CD4-positive, alpha-beta memory T cell (primary cell): ENCODE measurements at regions not wholly inside any gene's neighbourhood (a gene's known extent, or its start where the extent isn't known, plus 50 kb on each side); places are given as distances from the start of the nearest gene placed in this dataset.
A peak's percentile ranks its signal among the peaks of the same experiment; 100 is the strongest.

Source experiments
- CTCF ChIA-PET: fragments of 350-600 bp; sonication (Branson Sonifier 250); formaldehyde crosslinking; loops from one replicate; lab custom pipeline; 2021; ENCODE audit warnings: inconsistent platforms; ENCODE audit not compliant: partially characterized antibody; lab: Charles Lee
- POLR2A ChIA-PET: fragments of 350-600 bp; sonication (Branson Sonifier 250); formaldehyde crosslinking; loops from one replicate; lab custom pipeline; 2021; ENCODE audit not compliant: partially characterized antibody; lab: Charles Lee
- DNase-seq, 5 donors: peaks; one replicate each; pipeline versions ENCODE4 v3.0.0 to v3.0.0-alpha.2; 2020 to 2022; ENCODE audit warnings: mixed read lengths in 1 of 5
- H3K27ac ChIP-seq: one replicate; pipeline ENCODE4 v1.7.0; 2013; ENCODE audit warnings: low read depth, low read length
- H3K27me3 ChIP-seq: 2 replicates; pipeline ENCODE4 v1.7.0; 2013; ENCODE audit warnings: mild to moderate bottlenecking, low read length, moderate library complexity; ENCODE audit not compliant: insufficient read depth
- H3K36me3 ChIP-seq: 2 replicates; pipeline ENCODE4 v1.7.0; 2013; ENCODE audit warnings: mild to moderate bottlenecking, low read length, moderate library complexity; ENCODE audit not compliant: insufficient read depth
- H3K4me1 ChIP-seq: 2 replicates; pipeline ENCODE4 v1.7.0; 2013; ENCODE audit warnings: mild to moderate bottlenecking, low read length, moderate library complexity; ENCODE audit not compliant: insufficient read depth
- H3K4me3 ChIP-seq, 2 donors: one replicate each; pipeline ENCODE4 v1.7.0; 2013; ENCODE audit warnings: low read length in 2 of 2, mild to moderate bottlenecking in 1 of 2
- H3K9me3 ChIP-seq, 2 donors: one replicate each; pipeline ENCODE4 v1.7.0; 2013; ENCODE audit warnings: low read length in 2 of 2, control low read depth in 1 of 2; ENCODE audit not compliant: control insufficient read depth in 1 of 2
- H3K27ac Mint-ChIP-seq, 7 donors: one replicate each; pipeline ENCODE4 v1.8.0; 2020 to 2021; ENCODE audit warnings: mixed read lengths in 7 of 7, mild to moderate bottlenecking in 6 of 7, inconsistent platforms in 3 of 7, moderate library complexity in 3 of 7
- H3K27me3 Mint-ChIP-seq, 2 donors: one replicate each; pipeline ENCODE4 v1.8.0; 2020 to 2021; ENCODE audit warnings: mixed read lengths in 2 of 2
- H3K36me3 Mint-ChIP-seq, 2 donors: one replicate each; pipeline ENCODE4 v1.8.0; 2020 to 2021; ENCODE audit warnings: mixed read lengths in 2 of 2, inconsistent platforms in 1 of 2, mild to moderate bottlenecking in 1 of 2
- H3K4me1 Mint-ChIP-seq, 4 donors: one replicate each; pipeline ENCODE4 v1.8.0; 2020 to 2021; ENCODE audit warnings: mixed read lengths in 4 of 4, mild to moderate bottlenecking in 1 of 4
- H3K4me3 Mint-ChIP-seq, 8 donors: one replicate each; pipeline ENCODE4 v1.8.0; 2020 to 2021; ENCODE audit warnings: mixed read lengths in 8 of 8, mild to moderate bottlenecking in 7 of 8, moderate library complexity in 6 of 8, inconsistent platforms in 3 of 8
- H3K9me3 Mint-ChIP-seq, 8 donors: one replicate each; pipeline ENCODE4 v1.8.0; 2020 to 2021; ENCODE audit warnings: mixed read lengths in 8 of 8, mild to moderate bottlenecking in 5 of 8, inconsistent platforms in 3 of 8, moderate library complexity in 1 of 8
- intact Hi-C: fragments of 100-400 bp; cut with micrococcal nuclease; formaldehyde crosslinking; loops from one replicate; pipeline ENCODE4 v1.15.1; 2023

DNA sequence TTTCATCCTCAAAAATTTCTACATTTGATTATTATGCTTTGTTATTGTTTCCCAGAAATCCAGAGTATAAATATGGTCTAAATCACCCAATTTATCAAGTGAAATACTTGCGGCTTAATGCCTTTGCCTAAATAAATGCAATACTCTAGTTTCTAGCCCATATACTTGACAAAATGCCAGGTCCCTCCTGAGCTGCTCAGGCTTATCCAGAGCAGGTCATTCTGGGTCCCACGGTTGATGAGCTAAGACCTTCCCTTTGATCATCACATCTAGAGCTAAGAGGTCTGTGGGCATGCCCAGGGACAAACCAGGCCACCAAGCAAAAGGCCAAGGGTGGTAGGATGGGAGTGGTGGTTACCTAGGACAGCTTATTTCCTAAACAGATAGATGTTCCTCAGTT lies 180.1 kb downstream of the SMIM20 start:
- H3K36me3 ChIP-seq = no peaks in the 10 kb centered on the region
- ChIA-PET CTCF (interaction anchor here (1.5 to 1.8 kb wide), 2 partner anchors 12 to 236 kb away, joined by 4 to 5 read pairs; no protein-coding TSS in a partner anchor), POLR2A (interaction anchor here (0.6 to 1.2 kb wide), 2 partner anchors 226 to 309 kb away, joined by 3 to 4 read pairs; no protein-coding TSS in a partner anchor)
- Mint-ChIP-seq H3K27me3 (no peaks in the 10 kb centered on the region), H3K36me3 (peaks cover 0 to 21% of the 10 kb centered on the region in 2 donors), H3K4me3 (no peak overlapping the region), H3K4me1 (peaks cover 12 to 20% (median 14%) of the 10 kb centered on the region in 4 donors), H3K9me3 (peaks cover 0 to 39% (median 25%) of the 10 kb centered on the region in 8 donors), H3K27ac (peak overlapping the region in 3 of 7 donors; percentile 39 to 82 (median 71))
- H3K9me3 ChIP-seq = no peaks in the 10 kb centered on the region
- no peaks in the 10 kb centered on the region for H3K27me3 ChIP-seq
- H3K4me1 ChIP-seq = peaks cover 2% of the 10 kb centered on the region
- DNase-seq = no peak
- H3K4me3 ChIP-seq = no peak overlapping the region
- intact Hi-C loops = no loop called here
- H3K27ac ChIP-seq = no peak overlapping the region

DNA sequence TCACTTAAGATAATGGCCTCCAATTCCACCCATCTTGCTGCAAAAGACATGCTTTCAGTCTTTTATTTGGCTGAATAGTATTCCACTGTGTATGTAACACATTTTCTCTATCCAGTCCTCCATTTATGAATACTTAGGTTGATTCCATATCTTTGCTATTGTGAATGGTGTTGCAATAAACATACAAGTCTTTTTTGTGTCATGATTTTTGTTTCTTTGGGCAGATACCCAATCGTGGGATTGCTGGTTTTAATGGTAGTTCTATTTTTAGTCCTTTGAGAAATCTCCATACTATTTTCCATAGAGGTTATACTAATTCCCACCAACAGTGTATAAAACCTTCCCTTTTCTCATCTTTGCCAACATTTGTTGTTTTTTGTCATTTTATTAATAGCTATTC lies 180.9 kb downstream of the SMIM20 start:
- Mint-ChIP-seq H3K27me3 (no peaks in the 10 kb centered on the region), H3K27ac (no peak overlapping the region), H3K4me3 (no peak overlapping the region), H3K36me3 (peaks cover 0 to 21% of the 10 kb centered on the region in 2 donors), H3K4me1 (peaks cover 12 to 19% (median 14%) of the 10 kb centered on the region in 4 donors), H3K9me3 (peaks cover 0 to 47% (median 26%) of the 10 kb centered on the region in 8 donors)
- CTCF ChIA-PET = no interaction called here
- Histone ChIP-seq H3K9me3 (no peaks in the 10 kb centered on the region), H3K4me1 (no peaks in the 10 kb centered on the region), H3K27me3 (no peaks in the 10 kb centered on the region), H3K27ac (no peak overlapping the region), H3K4me3 (no peak overlapping the region), H3K36me3 (no peaks in the 10 kb centered on the region)
- no peak for DNase-seq
- intact Hi-C loops = no loop called here
- POLR2A ChIA-PET = no interaction called here

DNA sequence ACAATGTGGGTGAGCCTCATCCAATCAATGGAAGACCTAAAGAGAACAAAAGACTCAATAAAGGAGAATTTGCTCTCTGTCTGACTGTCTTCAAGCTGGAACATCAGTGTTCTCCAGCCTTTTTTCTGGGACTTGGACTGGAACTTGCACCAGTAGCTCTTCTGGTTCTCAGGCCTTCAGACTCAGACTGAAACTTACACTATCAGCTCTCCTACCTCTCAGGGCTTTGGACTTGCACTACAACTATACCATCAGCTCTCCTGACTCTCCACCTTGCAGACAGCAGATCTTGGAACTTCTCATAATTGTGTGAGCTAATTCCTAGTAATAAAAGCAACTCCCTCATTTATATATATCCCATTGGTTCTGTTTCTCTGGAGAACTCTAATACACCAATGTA lies 185.9 kb downstream of the SMIM20 start:
- Mint-ChIP-seq H3K27ac (no peak overlapping the region), H3K36me3 (peaks cover 0 to 11% of the 10 kb centered on the region in 2 donors), H3K4me3 (no peak overlapping the region), H3K27me3 (no peaks in the 10 kb centered on the region), H3K9me3 (peaks cover 0 to 32% (median 10%) of the 10 kb centered on the region in 8 donors), H3K4me1 (peaks cover 0 to 3% (median 0%) of the 10 kb centered on the region in 4 donors)
- no peaks in the 10 kb centered on the region for H3K36me3 ChIP-seq
- no peaks in the 10 kb centered on the region for H3K9me3 ChIP-seq
- DNase-seq = no peak
- CTCF ChIA-PET = interaction anchor here (1.0 kb wide), 1 partner anchor 16 kb away, joined by 4 read pairs; no protein-coding TSS in a partner anchor
- H3K27ac ChIP-seq = no peak overlapping the region
- H3K4me3 ChIP-seq = no peak overlapping the region
- no peaks in the 10 kb centered on the region for H3K4me1 ChIP-seq
- H3K27me3 ChIP-seq = no peaks in the 10 kb centered on the region
- intact Hi-C loops = no loop called here
- POLR2A ChIA-PET = no interaction called here

DNA sequence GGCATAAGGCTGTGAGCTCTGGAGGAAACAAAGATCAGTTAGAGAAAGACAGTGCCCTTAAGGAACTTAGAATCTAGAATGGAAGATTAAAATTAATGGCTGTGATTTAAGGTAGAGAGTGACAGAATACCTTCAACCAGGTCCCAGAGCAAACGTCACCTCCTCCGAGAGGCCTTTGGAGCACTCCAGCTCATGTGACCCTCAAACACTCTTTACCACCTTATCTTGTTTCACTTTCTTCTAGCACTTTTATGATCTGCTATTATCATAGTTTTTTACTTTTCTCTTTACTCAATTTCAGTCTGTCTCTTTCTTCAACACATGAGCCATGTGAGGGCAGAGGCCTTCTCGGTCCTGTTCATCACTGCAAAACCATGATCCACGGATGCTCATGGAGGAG lies 187.0 kb downstream of the SMIM20 start:
- Mint-ChIP-seq H3K27ac (no peak overlapping the region), H3K9me3 (peaks cover 0 to 32% (median 10%) of the 10 kb centered on the region in 8 donors), H3K27me3 (no peaks in the 10 kb centered on the region), H3K36me3 (peaks cover 0 to 11% of the 10 kb centered on the region in 2 donors), H3K4me3 (no peak overlapping the region), H3K4me1 (peaks cover 0 to 3% (median 0%) of the 10 kb centered on the region in 4 donors)
- H3K27ac ChIP-seq = no peak overlapping the region
- DNase-seq = no peak
- intact Hi-C loops = no loop called here
- POLR2A ChIA-PET = no interaction called here
- H3K9me3 ChIP-seq = no peaks in the 10 kb centered on the region
- H3K27me3 ChIP-seq = no peaks in the 10 kb centered on the region
- CTCF ChIA-PET = interaction anchor here (1.6 kb wide), 1 partner anchor 228 kb away, joined by 4 read pairs; no protein-coding TSS in a partner anchor
- H3K36me3 ChIP-seq = no peaks in the 10 kb centered on the region
- no peaks in the 10 kb centered on the region for H3K4me1 ChIP-seq
- no peak overlapping the region for H3K4me3 ChIP-seq

DNA sequence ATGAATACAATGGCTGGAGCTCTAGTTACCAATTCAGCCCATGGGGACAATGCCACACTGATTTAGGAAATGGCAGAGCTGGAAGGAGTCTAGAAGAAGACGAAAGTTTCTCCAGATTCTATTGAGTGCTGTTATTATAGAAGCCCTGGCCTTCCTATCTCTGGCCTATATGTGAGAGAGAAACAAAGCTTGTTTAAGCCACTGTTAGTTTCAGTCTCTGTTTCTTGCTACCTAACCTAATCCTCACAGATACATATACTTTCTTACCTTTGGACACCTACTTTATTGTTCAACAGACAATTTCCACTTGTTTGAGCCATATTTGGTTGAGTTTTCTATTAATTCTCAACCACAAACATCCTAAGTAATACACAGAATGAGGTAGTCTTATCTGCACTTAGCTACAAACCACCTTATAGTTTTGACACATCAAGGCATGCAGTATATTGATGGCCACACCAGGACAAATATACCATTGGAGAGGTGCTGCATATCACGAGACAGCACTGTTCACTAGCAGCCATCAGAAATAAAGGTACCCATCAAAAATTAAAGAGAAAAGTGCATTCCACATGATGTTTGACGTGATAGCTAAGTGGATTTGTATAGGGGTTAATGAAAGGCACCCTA lies 190.2 kb downstream of the SMIM20 start:
- CTCF ChIA-PET = interaction anchor here (0.6 kb wide), 1 partner anchor 102 kb away, joined by 4 read pairs; no protein-coding TSS in a partner anchor

DNA sequence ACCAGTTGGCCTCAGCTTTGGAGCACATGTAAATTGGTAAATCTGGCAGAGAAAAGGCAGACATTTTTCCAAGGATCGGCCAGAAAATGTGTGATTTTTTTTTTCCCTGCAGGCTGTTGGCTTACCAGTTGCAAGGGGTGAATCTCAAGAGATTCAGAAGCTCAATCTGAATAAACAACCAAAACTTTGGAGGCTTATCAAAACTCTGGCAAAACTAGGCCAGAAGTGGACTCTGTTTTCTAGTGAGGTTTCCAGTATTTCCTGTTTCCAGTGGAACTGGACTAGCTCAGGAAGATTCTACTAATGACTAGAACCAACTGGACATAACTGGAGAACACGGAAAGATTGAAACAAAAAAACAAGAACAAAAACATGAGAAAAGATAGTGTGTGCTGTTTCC lies 191.3 kb downstream of the SMIM20 start:
- peaks cover 0 to 1% (median 0%) of the 10 kb centered on the region in 4 donors for H3K4me1 Mint-ChIP-seq

More for the DNA sequence above, 190.2 kb downstream of the SMIM20 start:
- Mint-ChIP-seq H3K4me1 (peaks cover 0 to 1% (median 0%) of the 10 kb centered on the region in 4 donors), H3K36me3 (no peaks in the 10 kb centered on the region), H3K27me3 (no peaks in the 10 kb centered on the region), H3K27ac (no peak overlapping the region), H3K4me3 (no peak overlapping the region), H3K9me3 (peaks cover 0 to 10% (median 2%) of the 10 kb centered on the region in 8 donors)
- H3K4me3 ChIP-seq = no peak overlapping the region
- no peaks in the 10 kb centered on the region for H3K9me3 ChIP-seq
- POLR2A ChIA-PET = no interaction called here
- H3K4me1 ChIP-seq = no peaks in the 10 kb centered on the region
- intact Hi-C loops = no loop called here
- DNase-seq = no peak
- no peak overlapping the region for H3K27ac ChIP-seq
- no peaks in the 10 kb centered on the region for H3K27me3 ChIP-seq
- H3K36me3 ChIP-seq = no peaks in the 10 kb centered on the region

DNA sequence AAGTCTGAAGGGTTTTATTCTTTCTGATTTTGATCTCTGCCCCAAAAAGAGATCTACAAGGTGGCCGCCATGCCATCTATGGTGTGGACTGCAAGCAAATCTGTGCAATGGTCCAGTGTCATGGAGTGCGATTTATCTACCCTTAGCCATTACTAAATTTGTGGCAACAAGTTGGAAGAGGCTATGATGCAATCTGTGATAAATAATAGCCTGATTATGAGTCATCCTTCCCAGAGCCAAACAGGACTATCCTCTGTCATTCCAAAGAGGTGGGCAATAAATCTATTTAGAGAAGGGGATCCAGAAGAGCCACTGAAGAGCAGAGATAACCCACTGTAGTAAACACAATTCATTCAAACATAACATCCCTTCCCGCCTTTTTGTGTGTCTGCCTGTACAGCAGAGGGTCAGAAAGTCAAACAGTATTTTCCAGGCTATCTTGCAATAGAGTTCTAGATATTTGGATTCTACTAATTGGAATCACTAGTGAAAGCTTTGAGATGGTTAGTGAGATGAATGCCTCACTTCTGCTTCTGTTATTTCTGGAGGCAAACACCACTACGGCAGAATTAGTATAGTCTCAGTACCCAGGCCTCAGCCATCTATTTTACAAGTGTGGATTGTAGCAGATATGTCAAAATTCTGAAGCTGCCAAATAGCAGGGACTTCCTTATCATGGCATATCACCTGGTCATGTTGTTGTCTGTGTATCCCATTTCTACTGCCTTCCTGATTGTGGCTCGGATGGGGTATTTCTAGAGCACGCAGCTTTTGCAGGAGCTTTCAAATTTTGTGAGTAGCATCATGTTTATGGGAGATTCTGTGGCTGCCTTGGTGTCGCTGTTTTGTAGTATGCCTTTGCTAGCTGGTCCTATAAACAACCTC lies 192.0 kb downstream of the SMIM20 start:
- H3K9me3 ChIP-seq = no peaks in the 10 kb centered on the region
- no peak overlapping the region for H3K4me3 Mint-ChIP-seq
- ChIA-PET POLR2A (no interaction called here), CTCF (no interaction called here)
- H3K4me1 ChIP-seq = no peaks in the 10 kb centered on the region
- H3K4me1 Mint-ChIP-seq = peaks cover 0 to 1% (median 0%) of the 10 kb centered on the region in 4 donors
- H3K9me3 Mint-ChIP-seq = no peaks in the 10 kb centered on the region
- no peak overlapping the region for H3K27ac Mint-ChIP-seq
- H3K36me3 Mint-ChIP-seq = no peaks in the 10 kb centered on the region
- no peak overlapping the region for H3K4me3 ChIP-seq
- H3K36me3 ChIP-seq = no peaks in the 10 kb centered on the region
- DNase-seq = no peak
- no peak overlapping the region for H3K27ac ChIP-seq
- intact Hi-C loops = no loop called here
- no peaks in the 10 kb centered on the region for H3K27me3 Mint-ChIP-seq
- H3K27me3 ChIP-seq = no peaks in the 10 kb centered on the region

More for the DNA sequence above, 191.3 kb downstream of the SMIM20 start:
- intact Hi-C loops = no loop called here
- no peak overlapping the region for H3K27ac ChIP-seq
- Mint-ChIP-seq H3K27me3 (no peaks in the 10 kb centered on the region), H3K27ac (no peak overlapping the region), H3K36me3 (no peaks in the 10 kb centered on the region), H3K4me3 (no peak overlapping the region), H3K9me3 (no peaks in the 10 kb centered on the region)
- no peak for DNase-seq
- ChIA-PET POLR2A (no interaction called here), CTCF (no interaction called here)
- H3K4me1 ChIP-seq = no peaks in the 10 kb centered on the region
- H3K36me3 ChIP-seq = no peaks in the 10 kb centered on the region
- H3K9me3 ChIP-seq = no peaks in the 10 kb centered on the region
- H3K27me3 ChIP-seq = no peaks in the 10 kb centered on the region
- H3K4me3 ChIP-seq = no peak overlapping the region
